HL-60 (cell line): ENCODE measurements at regions not wholly inside any gene's neighbourhood (a gene's known extent, or its start where the extent isn't known, plus 50 kb on each side); places are given as distances from the start of the nearest gene placed in this dataset.

Source experiments
- DNase-seq, 2 experiments: peaks; one replicate each; pipeline ENCODE4 v3.0.0-alpha.2; 2010 to 2020; ENCODE audit warnings: low read depth in 1 of 2, low spot score in 1 of 2
- H3K27ac ChIP-seq: fragments of 250-450 bp; sonication (Bioruptor Pico); replicated peaks from 2 replicates; pipeline ENCODE4 v1.5.1; 2020; ENCODE audit warnings: mild to moderate bottlenecking, moderate library complexity
- H3K27me3 ChIP-seq: fragments of 250-450 bp; sonication (Bioruptor Pico); 2 replicates; pipeline ENCODE4 v1.5.1; 2021; ENCODE audit warnings: mild to moderate bottlenecking, moderate library complexity; ENCODE audit not compliant: insufficient read depth, poor library complexity, severe bottlenecking
- H3K4me3 ChIP-seq: replicated peaks from 2 replicates; pipeline ENCODE4 v1.5.1; 2011; ENCODE audit warnings: mild to moderate bottlenecking, control low read depth, low read length; ENCODE audit not compliant: insufficient read depth
- GABPA ChIP-seq: IDR thresholded peaks from 2 replicates; pipeline ENCODE4 v1.6.1; 2012; ENCODE audit warnings: low read depth
- POLR2AphosphoS5 ChIP-seq: IDR thresholded peaks from 2 replicates; pipeline ENCODE4 v1.6.1; 2012; ENCODE audit warnings: low read depth
- SPI1 ChIP-seq: IDR thresholded peaks from 2 replicates; pipeline ENCODE4 v1.6.1; 2012; ENCODE audit warnings: low read depth, mild to moderate bottlenecking, borderline replicate concordance
- TF ChIP-seq, protein P1 (sequence below): IDR thresholded peaks from one replicate; pipeline ENCODE4 v1.5.1; 2011; ENCODE audit warnings: low read length, control low read depth, inconsistent platforms; ENCODE audit not compliant: insufficient read depth
- TF ChIP-seq, protein P2 (sequence below): IDR thresholded peaks from 2 replicates; pipeline ENCODE4 v1.6.1; 2012; ENCODE audit warnings: low read depth; ENCODE audit not compliant: insufficient replicate concordance

GRCh38 chr15:47485419-47485818, 231.9 kb upstream of the SEMA6D start:
- no peak for DNase-seq
- Histone ChIP-seq H3K27ac (no peak overlapping the region), H3K4me3 (no peak overlapping the region), H3K27me3 (no peaks in the 10 kb centered on the region)
- TF ChIP-seq POLR2AphosphoS5: no peak
- no peak for TF ChIP-seq GABPA
- TF ChIP-seq, protein P1, sequence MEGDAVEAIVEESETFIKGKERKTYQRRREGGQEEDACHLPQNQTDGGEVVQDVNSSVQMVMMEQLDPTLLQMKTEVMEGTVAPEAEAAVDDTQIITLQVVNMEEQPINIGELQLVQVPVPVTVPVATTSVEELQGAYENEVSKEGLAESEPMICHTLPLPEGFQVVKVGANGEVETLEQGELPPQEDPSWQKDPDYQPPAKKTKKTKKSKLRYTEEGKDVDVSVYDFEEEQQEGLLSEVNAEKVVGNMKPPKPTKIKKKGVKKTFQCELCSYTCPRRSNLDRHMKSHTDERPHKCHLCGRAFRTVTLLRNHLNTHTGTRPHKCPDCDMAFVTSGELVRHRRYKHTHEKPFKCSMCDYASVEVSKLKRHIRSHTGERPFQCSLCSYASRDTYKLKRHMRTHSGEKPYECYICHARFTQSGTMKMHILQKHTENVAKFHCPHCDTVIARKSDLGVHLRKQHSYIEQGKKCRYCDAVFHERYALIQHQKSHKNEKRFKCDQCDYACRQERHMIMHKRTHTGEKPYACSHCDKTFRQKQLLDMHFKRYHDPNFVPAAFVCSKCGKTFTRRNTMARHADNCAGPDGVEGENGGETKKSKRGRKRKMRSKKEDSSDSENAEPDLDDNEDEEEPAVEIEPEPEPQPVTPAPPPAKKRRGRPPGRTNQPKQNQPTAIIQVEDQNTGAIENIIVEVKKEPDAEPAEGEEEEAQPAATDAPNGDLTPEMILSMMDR: no peak
- no peak for TF ChIP-seq SPI1

GRCh38 chr15:47486040-47486439, 231.3 kb upstream of the SEMA6D start:
- Histone ChIP-seq H3K4me3 (no peak overlapping the region), H3K27ac (no peak overlapping the region), H3K27me3 (no peaks in the 10 kb centered on the region)
- TF ChIP-seq SPI1: no peak
- TF ChIP-seq POLR2AphosphoS5: no peak
- TF ChIP-seq GABPA: no peak
- TF ChIP-seq, protein P1: no peak
- TF ChIP-seq, protein P2, sequence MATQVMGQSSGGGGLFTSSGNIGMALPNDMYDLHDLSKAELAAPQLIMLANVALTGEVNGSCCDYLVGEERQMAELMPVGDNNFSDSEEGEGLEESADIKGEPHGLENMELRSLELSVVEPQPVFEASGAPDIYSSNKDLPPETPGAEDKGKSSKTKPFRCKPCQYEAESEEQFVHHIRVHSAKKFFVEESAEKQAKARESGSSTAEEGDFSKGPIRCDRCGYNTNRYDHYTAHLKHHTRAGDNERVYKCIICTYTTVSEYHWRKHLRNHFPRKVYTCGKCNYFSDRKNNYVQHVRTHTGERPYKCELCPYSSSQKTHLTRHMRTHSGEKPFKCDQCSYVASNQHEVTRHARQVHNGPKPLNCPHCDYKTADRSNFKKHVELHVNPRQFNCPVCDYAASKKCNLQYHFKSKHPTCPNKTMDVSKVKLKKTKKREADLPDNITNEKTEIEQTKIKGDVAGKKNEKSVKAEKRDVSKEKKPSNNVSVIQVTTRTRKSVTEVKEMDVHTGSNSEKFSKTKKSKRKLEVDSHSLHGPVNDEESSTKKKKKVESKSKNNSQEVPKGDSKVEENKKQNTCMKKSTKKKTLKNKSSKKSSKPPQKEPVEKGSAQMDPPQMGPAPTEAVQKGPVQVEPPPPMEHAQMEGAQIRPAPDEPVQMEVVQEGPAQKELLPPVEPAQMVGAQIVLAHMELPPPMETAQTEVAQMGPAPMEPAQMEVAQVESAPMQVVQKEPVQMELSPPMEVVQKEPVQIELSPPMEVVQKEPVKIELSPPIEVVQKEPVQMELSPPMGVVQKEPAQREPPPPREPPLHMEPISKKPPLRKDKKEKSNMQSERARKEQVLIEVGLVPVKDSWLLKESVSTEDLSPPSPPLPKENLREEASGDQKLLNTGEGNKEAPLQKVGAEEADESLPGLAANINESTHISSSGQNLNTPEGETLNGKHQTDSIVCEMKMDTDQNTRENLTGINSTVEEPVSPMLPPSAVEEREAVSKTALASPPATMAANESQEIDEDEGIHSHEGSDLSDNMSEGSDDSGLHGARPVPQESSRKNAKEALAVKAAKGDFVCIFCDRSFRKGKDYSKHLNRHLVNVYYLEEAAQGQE: no peak
- no peak for DNase-seq

DNA sequence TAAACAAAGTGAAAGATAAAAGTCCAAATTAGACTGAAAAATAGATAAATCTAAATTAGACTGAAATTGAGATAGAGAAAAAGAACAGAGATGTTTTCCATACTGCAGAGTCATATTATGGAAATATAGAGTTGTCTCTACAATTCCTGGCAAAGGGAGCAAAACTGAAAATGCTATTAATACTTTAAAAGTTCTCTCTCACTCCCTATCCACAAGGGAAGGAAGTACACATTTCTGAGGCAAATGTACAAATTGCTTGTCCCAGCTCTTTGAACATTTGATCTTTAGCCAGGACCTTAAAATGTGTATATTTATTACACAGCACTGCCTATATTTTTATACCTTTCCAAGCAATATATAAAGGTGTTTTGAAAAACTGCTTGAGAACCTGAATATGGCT, 225.1 kb upstream of the SEMA6D start:
- Histone ChIP-seq H3K4me3 (no peak overlapping the region), H3K27me3 (no peaks in the 10 kb centered on the region), H3K27ac (no peak overlapping the region)
- TF ChIP-seq, protein P2: no peak
- TF ChIP-seq POLR2AphosphoS5: no peak
- no peak for TF ChIP-seq SPI1
- DNase-seq: no peak

- Histone ChIP-seq H3K27me3 (no peaks in the 10 kb centered on the region), H3K4me3 (no peak overlapping the region), H3K27ac (no peak overlapping the region)
- TF ChIP-seq SPI1 (no peak), POLR2AphosphoS5 (no peak), GABPA (no peak)
- TF ChIP-seq, protein P1: no peak
- TF ChIP-seq, protein P2: no peak
- no peak for DNase-seq
These were observed 223.7 kb upstream of the SEMA6D start for GRCh38 chr15:47493357-47494247.
